Effector memory CD4-positive, alpha-beta T cell (primary cell): ENCODE measurements at regions not wholly inside any gene's neighbourhood (a gene's known extent, or its start where the extent isn't known, plus 50 kb on each side); places are given as distances from the start of the nearest gene placed in this dataset.

Source experiments
- DNase-seq, 3 donors: peaks; one replicate each; pipeline ENCODE4 v3.0.0-alpha.2; 2020
- H3K27ac ChIP-seq: 2 replicates; pipeline ENCODE4 v1.7.0; 2013; ENCODE audit warnings: mild to moderate bottlenecking, low read length, moderate library complexity; ENCODE audit not compliant: insufficient read depth, poor library complexity, severe bottlenecking
- H3K27me3 ChIP-seq: replicated peaks from 2 replicates; pipeline ENCODE4 v1.7.0; 2013; ENCODE audit warnings: mild to moderate bottlenecking, low read length; ENCODE audit not compliant: insufficient read depth, control insufficient read depth, poor library complexity, severe bottlenecking
- H3K36me3 ChIP-seq: 2 replicates; pipeline ENCODE4 v1.7.0; 2013; ENCODE audit warnings: mild to moderate bottlenecking, low read length, moderate library complexity; ENCODE audit not compliant: control insufficient read depth, insufficient read depth
- H3K4me1 ChIP-seq: 2 replicates; pipeline ENCODE4 v1.7.0; 2013; ENCODE audit warnings: low read length, mild to moderate bottlenecking; ENCODE audit not compliant: control insufficient read depth, insufficient read depth, poor library complexity, severe bottlenecking
- H3K4me3 ChIP-seq: 2 replicates; pipeline ENCODE4 v1.7.0; 2013; ENCODE audit warnings: low read length, low read depth, mild to moderate bottlenecking; ENCODE audit not compliant: insufficient read depth, poor library complexity, severe bottlenecking
- H3K9me3 ChIP-seq: 2 replicates; pipeline ENCODE4 v1.7.0; 2013; ENCODE audit warnings: mild to moderate bottlenecking, low read length, moderate library complexity; ENCODE audit not compliant: control insufficient read depth

DNA sequence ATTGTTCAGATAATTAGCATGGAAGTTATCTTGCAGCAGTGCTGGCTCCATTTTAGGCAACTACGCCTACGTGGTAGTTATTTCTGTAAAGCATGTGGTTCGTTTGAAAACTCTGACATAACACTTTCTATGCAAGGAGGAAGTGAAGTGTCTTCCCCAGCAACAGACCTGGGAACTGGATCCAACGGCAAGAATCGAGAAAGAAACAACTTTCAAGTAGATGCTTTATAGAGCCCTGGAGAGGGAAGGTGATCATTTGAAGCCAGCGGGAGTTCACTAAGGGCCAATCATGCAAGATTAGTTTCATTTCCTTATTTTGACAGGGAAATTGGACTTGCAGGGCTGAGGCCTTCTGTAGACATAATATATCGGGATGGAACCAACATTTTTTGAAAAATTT is 218.3 kb downstream of the ACKR3 start:
- Histone ChIP-seq H3K4me1 (no peaks in the 10 kb centered on the region), H3K4me3 (no peak overlapping the region), H3K36me3 (no peaks in the 10 kb centered on the region), H3K27me3 (peaks cover 2% of the 10 kb centered on the region), H3K9me3 (no peaks in the 10 kb centered on the region), H3K27ac (no peak overlapping the region)
- no peak for DNase-seq

DNA sequence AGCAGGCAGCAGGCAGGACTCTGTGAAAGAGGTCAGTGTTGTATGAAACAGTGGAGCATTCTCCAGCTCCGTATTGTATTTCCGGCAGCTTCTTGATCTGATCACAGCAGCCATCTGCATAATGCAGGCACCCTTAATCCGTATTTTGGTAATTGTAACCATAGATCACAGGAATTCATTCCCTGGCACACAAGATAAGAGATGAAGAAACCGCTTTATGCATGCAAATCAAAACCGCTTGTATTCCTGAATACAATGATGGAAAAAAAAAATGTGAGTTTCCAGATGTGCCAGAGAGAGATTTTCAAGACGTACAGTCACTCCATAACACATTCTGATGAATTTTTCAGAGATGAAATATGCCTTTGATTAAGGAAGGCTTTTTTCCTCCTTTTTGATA is 221.3 kb downstream of the ACKR3 start:
- H3K36me3 ChIP-seq: no peaks in the 10 kb centered on the region
- H3K27me3 ChIP-seq: peaks cover 2% of the 10 kb centered on the region
- H3K4me1 ChIP-seq: no peaks in the 10 kb centered on the region
- no peak overlapping the region for H3K4me3 ChIP-seq
- no peak overlapping the region for H3K27ac ChIP-seq
- H3K9me3 ChIP-seq: no peaks in the 10 kb centered on the region
- no peak for DNase-seq

- H3K4me1 ChIP-seq: no peaks in the 10 kb centered on the region
- no peak for DNase-seq
- H3K4me3 ChIP-seq: no peak overlapping the region
- H3K9me3 ChIP-seq: no peaks in the 10 kb centered on the region
- no peaks in the 10 kb centered on the region for H3K36me3 ChIP-seq
- no peak overlapping the region for H3K27ac ChIP-seq
- H3K27me3 ChIP-seq: peaks cover 2% of the 10 kb centered on the region
Measured at GRCh38 chr2:236793023-236794011, 223.7 kb downstream of the ACKR3 start.

- H3K9me3 ChIP-seq: no peaks in the 10 kb centered on the region
- DNase-seq: no peak
- no peaks in the 10 kb centered on the region for H3K4me1 ChIP-seq
- H3K4me3 ChIP-seq: no peak overlapping the region
- no peaks in the 10 kb centered on the region for H3K36me3 ChIP-seq
- peaks cover 2% of the 10 kb centered on the region for H3K27me3 ChIP-seq
- H3K27ac ChIP-seq: no peak overlapping the region
Measured at GRCh38 chr2:236794176-236794957, 224.7 kb downstream of the ACKR3 start.

- Histone ChIP-seq H3K27me3 (no peaks in the 10 kb centered on the region), H3K9me3 (no peaks in the 10 kb centered on the region), H3K36me3 (no peaks in the 10 kb centered on the region), H3K4me1 (no peaks in the 10 kb centered on the region), H3K4me3 (no peak overlapping the region), H3K27ac (no peak overlapping the region)
- no peak for DNase-seq
Measured at GRCh38 chr2:236795169-236795860, 225.7 kb downstream of the ACKR3 start.

DNA sequence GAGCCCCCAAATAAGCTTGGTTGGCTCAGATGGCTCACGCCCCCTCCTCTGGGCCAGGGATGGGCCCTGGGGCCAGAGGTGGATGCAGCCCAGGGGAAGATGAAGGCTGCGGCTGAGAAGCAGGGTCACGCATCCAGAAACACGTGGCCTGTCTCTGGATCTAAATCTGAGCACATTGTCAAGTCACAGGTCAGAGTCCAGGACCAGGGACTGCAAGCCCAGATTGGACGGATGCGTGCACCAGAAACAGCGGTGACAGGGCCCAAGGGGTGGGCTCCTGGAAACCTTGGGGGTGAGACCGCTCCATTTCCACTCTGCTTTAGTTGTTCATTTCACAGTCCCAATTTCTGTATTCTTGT is 226.2 kb downstream of the ACKR3 start:
- no peak overlapping the region for H3K4me3 ChIP-seq
- no peak for DNase-seq

DNA sequence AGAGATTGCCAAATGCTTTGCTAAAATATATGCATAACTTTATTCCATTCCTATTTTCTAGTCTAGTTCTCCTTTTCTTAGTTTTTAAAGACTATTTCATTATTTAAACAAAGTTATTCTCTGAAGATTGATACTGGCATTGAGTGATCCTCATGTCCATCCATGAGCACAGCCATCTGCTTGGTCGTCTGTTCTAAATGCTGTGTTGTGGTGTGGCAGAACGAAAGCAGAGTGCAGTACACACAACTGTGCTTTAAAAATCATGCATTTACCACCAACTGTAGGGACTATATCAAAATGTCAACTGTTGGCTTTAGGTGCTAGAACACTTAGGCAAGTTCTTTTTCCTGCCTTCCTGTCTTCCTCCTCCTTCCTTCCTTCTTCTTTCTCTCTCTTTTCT is 226.6 kb downstream of the ACKR3 start:
- Histone ChIP-seq H3K4me3 (no peak overlapping the region), H3K9me3 (no peaks in the 10 kb centered on the region), H3K36me3 (no peaks in the 10 kb centered on the region), H3K27me3 (no peaks in the 10 kb centered on the region), H3K27ac (no peak overlapping the region), H3K4me1 (no peaks in the 10 kb centered on the region)
- DNase-seq: no peak

More for the DNA sequence above, 226.2 kb downstream of the ACKR3 start:
- H3K4me1 ChIP-seq: no peaks in the 10 kb centered on the region
- H3K27ac ChIP-seq: no peak overlapping the region
- H3K9me3 ChIP-seq: no peaks in the 10 kb centered on the region
- no peaks in the 10 kb centered on the region for H3K36me3 ChIP-seq
- no peaks in the 10 kb centered on the region for H3K27me3 ChIP-seq

DNA sequence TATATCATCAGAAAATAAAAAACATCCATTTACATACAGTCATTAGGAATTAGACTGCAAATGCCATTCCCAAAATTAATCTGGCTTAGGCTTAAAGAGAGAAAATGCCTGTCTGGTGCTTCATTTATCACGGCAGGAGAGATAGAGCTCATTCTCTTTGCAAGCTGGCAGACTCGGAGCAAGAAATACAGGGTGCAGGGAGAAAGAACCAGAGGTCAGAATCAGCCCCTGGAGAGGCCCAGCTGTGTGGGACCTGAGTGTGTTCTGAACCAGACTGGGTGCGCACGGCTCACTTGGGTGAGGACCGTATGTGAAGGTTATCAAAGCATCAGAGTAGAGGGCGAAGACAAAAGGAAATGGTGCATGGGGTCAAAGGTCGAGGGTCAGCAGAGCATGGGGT is 227.8 kb downstream of the ACKR3 start:
- H3K27ac ChIP-seq: no peak overlapping the region
- H3K36me3 ChIP-seq: no peaks in the 10 kb centered on the region
- no peaks in the 10 kb centered on the region for H3K27me3 ChIP-seq
- no peaks in the 10 kb centered on the region for H3K9me3 ChIP-seq
- H3K4me3 ChIP-seq: no peak overlapping the region
- DNase-seq: no peak
- no peaks in the 10 kb centered on the region for H3K4me1 ChIP-seq

GRCh38 chr2:236798491-236798890 is 228.9 kb downstream of the ACKR3 start:
- no peak for DNase-seq
- H3K36me3 ChIP-seq: no peaks in the 10 kb centered on the region
- H3K27ac ChIP-seq: no peak overlapping the region

More at GRCh38 chr2:236798491-236798890, 228.9 kb downstream of the ACKR3 start:
- Histone ChIP-seq H3K4me1 (no peaks in the 10 kb centered on the region), H3K4me3 (no peak overlapping the region), H3K27me3 (no peaks in the 10 kb centered on the region), H3K9me3 (no peaks in the 10 kb centered on the region)
